Heart left ventricle (tissue), 16 donors: ENCODE measurements at regions not wholly inside any gene's neighbourhood (a gene's known extent, or its start where the extent isn't known, plus 50 kb on each side); places are given as distances from the start of the nearest gene placed in this dataset.

Source experiments
- ATAC-seq, 4 donors: fragments of 200-7000 bp; cut with Tn5 transposase; one replicate each; pipeline ENCODE4 v1.9.1; 2020 to 2022; ENCODE audit warnings: moderate library complexity in 4 of 4, mild to moderate bottlenecking in 3 of 4, moderate number of reproducible peaks in 1 of 4
- DNase-seq, 5 donors: peaks; one replicate each; pipeline ENCODE4 v3.0.0-alpha.2; 2020
- H3K27ac ChIP-seq, 12 donors: fragments of 200-600 bp; sonication (generic) in 4 of 12; one replicate each; pipeline versions ENCODE4 v1.5.0 to v1.8.0; 2016 to 2022; ENCODE audit warnings: mild to moderate bottlenecking in 2 of 12
- H3K27me3 ChIP-seq, 9 donors: fragments of 200-600 bp; sonication (generic) in 2 of 9; one replicate each; pipeline versions ENCODE4 v1.5.1 to v1.8.0; 2016 to 2022; ENCODE audit warnings: mild to moderate bottlenecking in 3 of 9
- H3K36me3 ChIP-seq, 9 donors: fragments of 200-600 bp; sonication (generic) in 2 of 9; one replicate each; pipeline versions ENCODE4 v1.5.0 to v1.8.0; 2018 to 2022; ENCODE audit warnings: mild to moderate bottlenecking in 2 of 9
- H3K4me1 ChIP-seq, 12 donors: fragments of 200-600 bp; sonication (generic) in 4 of 12; one replicate each; pipeline versions ENCODE4 v1.5.0 to v1.8.0; 2016 to 2022; ENCODE audit warnings: mild to moderate bottlenecking in 3 of 12
- H3K4me3 ChIP-seq, 12 donors: fragments of 200-600 bp; sonication (generic) in 4 of 12; one replicate each; pipeline versions ENCODE4 v1.5.0 to v1.8.0; 2017 to 2022; ENCODE audit warnings: mild to moderate bottlenecking in 9 of 12, moderate library complexity in 4 of 12
- H3K9me3 ChIP-seq, 12 donors: fragments of 200-600 bp; sonication (generic) in 4 of 12; one replicate each; pipeline versions ENCODE4 v1.5.0 to v1.8.0; 2016 to 2022; ENCODE audit warnings: mild to moderate bottlenecking in 1 of 12
- CTCF ChIP-seq, 12 donors: fragments of 200-600 bp; sonication (generic) in 4 of 12; IDR thresholded peaks; one replicate each; pipeline versions ENCODE4 v1.5.0 to v1.8.0; 2018 to 2022; ENCODE audit warnings: antibody characterized with exemption in 12 of 12, mild to moderate bottlenecking in 5 of 12
- POLR2A ChIP-seq, 2 donors: fragments of 450-650 bp; IDR thresholded peaks; one replicate each; pipeline ENCODE4 v1.6.1; 2017; ENCODE audit warnings: antibody characterized with exemption in 2 of 2, mild to moderate bottlenecking in 2 of 2, moderate library complexity in 2 of 2
- WGBS, 4 donors: extraction: QIAGEN DNeasy Blood & Tissue Kit in 2 of 4; methylation state at CpG; one replicate each; pipeline versions ENCODE4 v1.1.5 to v1.1.7; 2013 to 2018; 5-methylcytosine and 5-hydroxymethylcytosine counted together
- intact Hi-C, 10 donors: fragments of 100-400 bp; cut with DNase I; formaldehyde crosslinking; loops; one replicate each; pipeline versions ENCODE4 v1.11.1 to v1.14.2; 2022
- donor health status: ischemic (EF 13 %, LVEDD 7.1; RV severe dilation, severe dysfunction).
- donor health status: healthy with polysubstance abuse.
- donor health status: DM: no; HTN: yes; CAD: no.
- donor health status: DM: no; HTN: no; CAD: no.
- donor health status: ischemic (EF 25% LVEDD 6.9; RV normal size, moderate dysfunction).
- donor health status: ischemic (EF 25% LVEDD 5.7; RV mildly dilated, moderate dysfunction).
- donor health status: healthy.
- donor health status: DM: yes; HTN: yes; CAD: no.
- donor health status: ischemic (EF 35%, LVEDD 5.7; RV mildly dilated, moderate dysfunction).
- donor health status: nonischemic (EF 11% LVEDD 7.7; RV severe dilation, severe dysfunction).
- donor health status: DM: yes; HTN: yes; CAD: no.
- donor health status: PGD.
- donor health status: ischemic (EF 29% LVEDD 5.4; RV normal size, mild dysfunction).
- donor health status: nonischemic (EF 23%, LVEDD 6.1; RV moderate dilation, normal function).

DNA sequence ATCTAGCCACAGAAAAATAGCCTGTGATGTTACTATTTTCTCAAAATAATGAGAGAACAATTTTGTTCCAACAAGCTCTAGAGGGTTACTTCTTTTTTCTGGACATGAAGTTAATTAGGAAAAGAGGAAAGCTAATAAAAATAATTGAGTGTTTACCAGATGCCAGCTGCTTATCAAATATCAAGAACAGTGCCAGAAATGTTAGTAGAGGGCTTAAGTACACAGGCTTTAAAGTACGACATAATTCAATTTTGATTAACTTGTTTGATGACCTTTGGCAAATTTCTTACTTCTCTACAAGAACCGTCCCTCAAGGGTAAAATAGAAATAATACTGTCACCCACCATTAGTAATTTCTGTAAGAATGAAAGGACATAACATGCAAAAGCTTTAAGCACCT is 977.0 kb downstream of the FSTL5 start:
- no peak for DNase-seq
- no peak for ATAC-seq
- no peaks in the 10 kb centered on the region for H3K36me3 ChIP-seq
- TF ChIP-seq POLR2A (IDR thresholded peaks at IDR 0.05), result no peak
- no peak for TF ChIP-seq CTCF (IDR thresholded peaks at IDR 0.05)
- H3K27me3 ChIP-seq, result no peaks in the 10 kb centered on the region
- peaks cover 0 to 7% (median 0%) of the 10 kb centered on the region in 12 donors for H3K9me3 ChIP-seq
- 41 to 54% (median 49%) methylated on average over 2 of the region's 2 CpGs for WGBS, 4 donors
- intact Hi-C loops, result no loop called here
- H3K27ac ChIP-seq, result no peak overlapping the region
- no peak overlapping the region for H3K4me3 ChIP-seq
- H3K4me1 ChIP-seq, result no peaks in the 10 kb centered on the region

GRCh38 chr4:161186012-161186411 is 977.8 kb downstream of the FSTL5 start:
- Histone ChIP-seq H3K9me3 (peaks cover 0 to 7% (median 0%) of the 10 kb centered on the region in 12 donors), H3K4me1 (no peaks in the 10 kb centered on the region), H3K27me3 (no peaks in the 10 kb centered on the region), H3K36me3 (no peaks in the 10 kb centered on the region), H3K4me3 (no peak overlapping the region), H3K27ac (no peak overlapping the region)
- ATAC-seq (no peak), DNase-seq (no peak)
- TF ChIP-seq POLR2A (IDR thresholded peaks at IDR 0.05), result no peak
- no peak for TF ChIP-seq CTCF (IDR thresholded peaks at IDR 0.05)
- WGBS, 4 donors, result 52 to 66% (median 55%) methylated on average over 1 of the region's 1 CpG
- intact Hi-C loops, result no loop called here

- no peak for DNase-seq
- Histone ChIP-seq H3K27me3 (no peaks in the 10 kb centered on the region), H3K27ac (no peak overlapping the region), H3K36me3 (no peaks in the 10 kb centered on the region), H3K4me3 (no peak overlapping the region), H3K9me3 (peaks cover 0 to 7% (median 0%) of the 10 kb centered on the region in 12 donors), H3K4me1 (no peaks in the 10 kb centered on the region)
- TF ChIP-seq POLR2A (IDR thresholded peaks at IDR 0.05) (no peak), CTCF (IDR thresholded peaks at IDR 0.05) (no peak)
- no peak for ATAC-seq
- intact Hi-C loops, result no loop called here
- 59 to 67% (median 61%) methylated on average over 3 of the region's 3 CpGs for WGBS, 4 donors
Measured at GRCh38 chr4:161183729-161184128, 980.1 kb downstream of the FSTL5 start.

- Histone ChIP-seq H3K9me3 (peaks cover 0 to 7% (median 0%) of the 10 kb centered on the region in 12 donors), H3K4me1 (no peaks in the 10 kb centered on the region), H3K4me3 (no peak overlapping the region), H3K27me3 (no peaks in the 10 kb centered on the region), H3K36me3 (no peaks in the 10 kb centered on the region), H3K27ac (no peak overlapping the region)
- DNase-seq (no peak), ATAC-seq (no peak)
- intact Hi-C loops, result no loop called here
- 72 to 82% (median 77%) methylated on average over 3 of the region's 3 CpGs for WGBS, 4 donors
- TF ChIP-seq POLR2A (IDR thresholded peaks at IDR 0.05), result no peak
- no peak for TF ChIP-seq CTCF (IDR thresholded peaks at IDR 0.05)
Measured at GRCh38 chr4:161182913-161183312, 980.9 kb downstream of the FSTL5 start.
